PFSK-1 (cell line): ENCODE measurements at regions not wholly inside any gene's neighbourhood (a gene's known extent, or its start where the extent isn't known, plus 50 kb on each side); places are given as distances from the start of the nearest gene placed in this dataset.

Experiments used
- FOXP2 ChIP-seq: optimal IDR thresholded peaks from 2 replicates; pipeline ENCODE3; 2011; ENCODE audit warnings: borderline replicate concordance, control low read depth, inconsistent platforms; ENCODE audit not compliant: insufficient read depth; ENCODE audit errors: extremely low read length, extremely low read depth
- POLR2AphosphoS5 ChIP-seq: IDR thresholded peaks from 2 replicates; pipeline ENCODE4 v1.6.1; 2012; ENCODE audit warnings: low read depth, mild to moderate bottlenecking, control low read depth, low read length, moderate library complexity
- SIN3A ChIP-seq: IDR thresholded peaks from 2 replicates; pipeline ENCODE4 v1.6.1; 2012; ENCODE audit warnings: mild to moderate bottlenecking, low read length, moderate library complexity, borderline replicate concordance; ENCODE audit not compliant: insufficient read depth
- TAF1 ChIP-seq: IDR thresholded peaks from 2 replicates; pipeline ENCODE4 v1.6.1; 2012; ENCODE audit warnings: low read length, control low read depth, borderline replicate concordance; ENCODE audit not compliant: insufficient read depth
- TF ChIP-seq, protein P1 (sequence below), 2 experiments: IDR thresholded peaks; 2 replicates each; pipeline versions ENCODE4 v1.6.1 to v1.8.0; 2011 to 2012; ENCODE audit warnings: low read depth in 2 of 2, low read length in 2 of 2, control low read depth in 1 of 2, inconsistent platforms in 1 of 2, mild to moderate bottlenecking in 1 of 2, moderate library complexity in 1 of 2; ENCODE audit not compliant: insufficient read depth in 1 of 2

DNA sequence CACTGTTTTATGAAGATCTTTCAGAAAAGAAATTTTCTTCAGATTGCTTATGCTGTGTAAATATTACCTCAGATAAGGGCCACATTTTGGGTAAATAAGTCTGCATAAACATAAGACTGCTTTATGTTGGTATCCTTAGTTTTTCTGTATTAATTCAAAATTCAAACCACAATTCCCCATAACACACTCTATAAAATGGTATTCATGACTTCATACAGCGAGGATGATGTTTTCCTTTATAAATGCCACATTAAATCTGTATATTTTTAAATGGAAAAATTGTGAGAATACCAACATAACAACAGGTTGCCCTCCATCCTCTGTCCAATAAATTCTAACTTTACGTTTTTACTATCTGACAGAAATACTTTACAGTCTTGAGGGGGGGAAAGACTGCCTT, 248.7 kb upstream of the CXADR start:
- TF ChIP-seq, protein P1, sequence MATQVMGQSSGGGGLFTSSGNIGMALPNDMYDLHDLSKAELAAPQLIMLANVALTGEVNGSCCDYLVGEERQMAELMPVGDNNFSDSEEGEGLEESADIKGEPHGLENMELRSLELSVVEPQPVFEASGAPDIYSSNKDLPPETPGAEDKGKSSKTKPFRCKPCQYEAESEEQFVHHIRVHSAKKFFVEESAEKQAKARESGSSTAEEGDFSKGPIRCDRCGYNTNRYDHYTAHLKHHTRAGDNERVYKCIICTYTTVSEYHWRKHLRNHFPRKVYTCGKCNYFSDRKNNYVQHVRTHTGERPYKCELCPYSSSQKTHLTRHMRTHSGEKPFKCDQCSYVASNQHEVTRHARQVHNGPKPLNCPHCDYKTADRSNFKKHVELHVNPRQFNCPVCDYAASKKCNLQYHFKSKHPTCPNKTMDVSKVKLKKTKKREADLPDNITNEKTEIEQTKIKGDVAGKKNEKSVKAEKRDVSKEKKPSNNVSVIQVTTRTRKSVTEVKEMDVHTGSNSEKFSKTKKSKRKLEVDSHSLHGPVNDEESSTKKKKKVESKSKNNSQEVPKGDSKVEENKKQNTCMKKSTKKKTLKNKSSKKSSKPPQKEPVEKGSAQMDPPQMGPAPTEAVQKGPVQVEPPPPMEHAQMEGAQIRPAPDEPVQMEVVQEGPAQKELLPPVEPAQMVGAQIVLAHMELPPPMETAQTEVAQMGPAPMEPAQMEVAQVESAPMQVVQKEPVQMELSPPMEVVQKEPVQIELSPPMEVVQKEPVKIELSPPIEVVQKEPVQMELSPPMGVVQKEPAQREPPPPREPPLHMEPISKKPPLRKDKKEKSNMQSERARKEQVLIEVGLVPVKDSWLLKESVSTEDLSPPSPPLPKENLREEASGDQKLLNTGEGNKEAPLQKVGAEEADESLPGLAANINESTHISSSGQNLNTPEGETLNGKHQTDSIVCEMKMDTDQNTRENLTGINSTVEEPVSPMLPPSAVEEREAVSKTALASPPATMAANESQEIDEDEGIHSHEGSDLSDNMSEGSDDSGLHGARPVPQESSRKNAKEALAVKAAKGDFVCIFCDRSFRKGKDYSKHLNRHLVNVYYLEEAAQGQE (IDR thresholded peaks at IDR 0.05; ENCODE audit: insufficient read depth in 1 of 2, low read depth in 2 of 2, low read length in 2 of 2) = no peak
- TF ChIP-seq SIN3A (no peak), TAF1 (no peak), POLR2AphosphoS5 (no peak), FOXP2 (no peak)

DNA sequence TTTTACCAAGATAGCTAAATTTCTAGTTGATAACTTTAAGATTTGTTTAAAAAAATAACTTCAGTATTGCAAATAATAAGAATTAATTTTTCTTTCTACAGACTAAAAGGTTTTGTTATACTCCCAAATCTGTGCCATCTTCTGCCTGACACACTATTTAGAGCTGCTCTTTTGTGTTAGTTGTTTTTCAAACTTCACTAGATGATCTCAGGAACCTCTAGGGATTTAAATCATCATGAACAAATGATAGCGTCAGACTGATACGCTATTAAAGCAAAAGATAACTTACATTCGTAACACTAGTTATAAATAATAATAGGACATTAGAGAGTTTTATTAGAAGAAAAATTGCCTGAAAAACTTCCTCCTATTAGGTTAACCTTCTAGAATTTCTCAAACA, 243.1 kb upstream of the CXADR start:
- TF ChIP-seq POLR2AphosphoS5 = no peak
- no peak for TF ChIP-seq FOXP2
- TF ChIP-seq, protein P1 (IDR thresholded peaks at IDR 0.05; ENCODE audit: insufficient read depth in 1 of 2, low read depth in 2 of 2, low read length in 2 of 2) = no peak
- TF ChIP-seq SIN3A = no peak
- no peak for TF ChIP-seq TAF1

DNA sequence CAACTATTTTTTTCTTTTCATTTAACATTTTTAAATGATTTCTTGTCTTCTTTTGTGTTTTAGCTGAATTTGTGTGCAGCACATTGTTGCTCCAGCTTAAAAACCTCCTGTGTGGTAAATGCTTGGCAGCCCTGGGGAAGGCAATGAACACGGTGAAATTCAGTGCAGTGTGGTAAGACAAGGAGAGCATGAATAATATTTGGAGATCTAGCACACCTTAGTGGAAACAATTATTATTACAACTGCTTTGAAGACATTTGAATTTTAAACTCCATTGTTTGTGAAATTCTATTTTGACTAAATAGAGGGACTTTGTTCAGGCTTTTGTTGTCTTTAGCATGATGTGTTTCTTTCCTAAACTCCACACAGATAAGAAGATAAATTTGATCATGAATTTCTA, 242.6 kb upstream of the CXADR start:
- TF ChIP-seq FOXP2 (no peak), SIN3A (no peak), POLR2AphosphoS5 (no peak), TAF1 (no peak)
- TF ChIP-seq, protein P1 (IDR thresholded peaks at IDR 0.05; ENCODE audit: insufficient read depth in 1 of 2, low read depth in 2 of 2, low read length in 2 of 2) = no peak

DNA sequence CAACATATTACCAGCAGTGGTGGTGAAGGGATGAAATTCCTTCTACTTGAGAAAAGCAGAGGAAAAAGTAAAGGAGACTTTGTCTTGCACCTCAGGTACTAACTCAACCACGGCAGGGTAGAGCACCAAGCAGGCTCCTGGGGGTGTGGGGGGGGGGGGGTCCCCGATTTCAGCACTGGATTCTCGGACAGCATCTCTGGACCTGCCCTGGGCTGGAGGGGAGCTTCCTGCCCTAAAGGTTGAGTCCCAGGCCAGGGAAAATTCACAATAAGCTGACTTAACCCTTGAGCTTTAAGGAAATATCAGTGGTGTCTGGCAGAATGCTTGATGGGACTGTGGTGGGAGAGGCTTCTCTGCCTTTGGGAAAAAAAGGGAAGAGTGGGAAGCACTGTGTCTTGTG, 233.2 kb upstream of the CXADR start:
- TF ChIP-seq SIN3A = no peak
- TF ChIP-seq POLR2AphosphoS5 = no peak
- TF ChIP-seq TAF1 = no peak
- TF ChIP-seq, protein P1 (IDR thresholded peaks at IDR 0.05; ENCODE audit: insufficient read depth in 1 of 2, low read depth in 2 of 2, low read length in 2 of 2) = no peak
- no peak for TF ChIP-seq FOXP2

DNA sequence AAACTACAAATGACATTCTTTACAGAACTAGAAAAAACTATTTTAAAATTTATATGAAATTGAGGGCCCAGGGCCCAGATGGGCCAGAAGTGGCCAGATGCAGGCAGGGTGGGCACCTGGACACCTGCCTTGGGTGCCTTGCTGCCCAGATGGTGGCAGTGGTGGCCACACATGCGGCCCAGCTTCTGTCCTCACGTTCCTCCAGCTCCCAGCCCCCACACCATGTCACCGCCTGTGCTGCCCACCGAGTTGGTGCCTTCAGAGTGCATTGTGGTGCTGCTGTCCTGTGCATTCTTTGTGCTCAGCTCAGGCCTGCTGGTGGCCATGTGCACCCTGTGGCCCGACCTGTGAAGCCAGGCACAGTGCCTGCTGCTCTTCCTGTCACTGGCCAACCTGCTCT, 216.8 kb upstream of the CXADR start:
- TF ChIP-seq, protein P1 (IDR thresholded peaks at IDR 0.05; ENCODE audit: insufficient read depth in 1 of 2, low read depth in 2 of 2, low read length in 2 of 2) = no peak
- TF ChIP-seq FOXP2 = no peak
- no peak for TF ChIP-seq SIN3A
- TF ChIP-seq TAF1 = no peak
- TF ChIP-seq POLR2AphosphoS5 = no peak
